Ascending aorta (tissue), 2 donors: ENCODE measurements at regions not wholly inside any gene's neighbourhood (a gene's known extent, or its start where the extent isn't known, plus 50 kb on each side); places are given as distances from the start of the nearest gene placed in this dataset.
"Not testable (repeated sequence)": the region's sequence is repeated elsewhere in the genome, so short reads cannot be mapped to it uniquely, and the experiment has no call there.

Experiments used
- DNase-seq, 2 donors: peaks; one replicate each; pipeline ENCODE4 v3.0.0-alpha.2; 2019; ENCODE audit warnings: low spot score in 2 of 2
- H3K27ac ChIP-seq, 2 donors: fragments of 200-600 bp; sonication (generic); one replicate each; pipeline ENCODE4 v1.5.1; 2016 to 2017; ENCODE audit warnings: mild to moderate bottlenecking in 1 of 2
- H3K27me3 ChIP-seq: fragments of 200-600 bp; sonication (generic); one replicate; pipeline ENCODE4 v1.5.1; 2017
- H3K36me3 ChIP-seq, 2 donors: fragments of 200-600 bp; sonication (generic); one replicate each; pipeline ENCODE4 v1.5.1; 2016
- H3K4me1 ChIP-seq, 2 donors: fragments of 200-600 bp; sonication (generic); one replicate each; pipeline ENCODE4 v1.5.1; 2016 to 2017; ENCODE audit warnings: mild to moderate bottlenecking in 1 of 2
- H3K4me3 ChIP-seq, 2 donors: fragments of 200-600 bp; sonication (generic); one replicate each; pipeline ENCODE4 v1.5.1; 2016 to 2017; ENCODE audit warnings: mild to moderate bottlenecking in 1 of 2
- H3K9me3 ChIP-seq, 2 donors: fragments of 200-600 bp; sonication (generic); one replicate each; pipeline ENCODE4 v1.5.1; 2016
- intact Hi-C: fragments of 100-400 bp; cut with DNase I; formaldehyde crosslinking; loops from one replicate; pipeline ENCODE4 v1.15.1; 2023
- TF ChIP-seq, protein P1 (sequence below), 3 experiments: fragments of 200-600 bp in 2 of 3; fragments of 450-650 bp in 1 of 3; sonication (generic) in 2 of 3; IDR thresholded peaks; one replicate each; pipeline ENCODE4 v1.5.1; 2016 to 2019; ENCODE audit warnings: antibody characterized with exemption in 3 of 3, mild to moderate bottlenecking in 1 of 3, moderate library complexity in 1 of 3

DNA sequence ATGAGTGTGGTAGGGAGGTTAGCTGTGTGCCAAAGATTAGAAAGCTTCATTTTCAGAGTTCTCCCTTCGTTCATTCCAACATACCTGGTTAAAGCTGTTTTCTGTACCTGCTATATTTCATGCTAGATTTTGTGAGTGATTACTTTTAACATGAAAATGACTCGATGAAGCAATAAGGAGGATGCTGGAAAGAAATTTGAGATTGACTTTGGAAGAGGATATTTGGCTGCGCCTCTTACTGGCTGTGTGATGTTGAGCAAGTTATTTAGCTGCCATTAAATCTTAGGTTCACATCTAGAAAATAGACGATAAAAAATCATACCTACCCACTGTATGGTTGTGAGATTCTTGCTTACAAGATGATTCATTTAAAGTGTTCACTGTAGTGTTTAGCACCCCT is 288.7 kb downstream of the ZIC4 start:
- H3K9me3 ChIP-seq = no peaks in the 10 kb centered on the region
- no peaks in the 10 kb centered on the region for H3K27me3 ChIP-seq
- TF ChIP-seq, protein P1, sequence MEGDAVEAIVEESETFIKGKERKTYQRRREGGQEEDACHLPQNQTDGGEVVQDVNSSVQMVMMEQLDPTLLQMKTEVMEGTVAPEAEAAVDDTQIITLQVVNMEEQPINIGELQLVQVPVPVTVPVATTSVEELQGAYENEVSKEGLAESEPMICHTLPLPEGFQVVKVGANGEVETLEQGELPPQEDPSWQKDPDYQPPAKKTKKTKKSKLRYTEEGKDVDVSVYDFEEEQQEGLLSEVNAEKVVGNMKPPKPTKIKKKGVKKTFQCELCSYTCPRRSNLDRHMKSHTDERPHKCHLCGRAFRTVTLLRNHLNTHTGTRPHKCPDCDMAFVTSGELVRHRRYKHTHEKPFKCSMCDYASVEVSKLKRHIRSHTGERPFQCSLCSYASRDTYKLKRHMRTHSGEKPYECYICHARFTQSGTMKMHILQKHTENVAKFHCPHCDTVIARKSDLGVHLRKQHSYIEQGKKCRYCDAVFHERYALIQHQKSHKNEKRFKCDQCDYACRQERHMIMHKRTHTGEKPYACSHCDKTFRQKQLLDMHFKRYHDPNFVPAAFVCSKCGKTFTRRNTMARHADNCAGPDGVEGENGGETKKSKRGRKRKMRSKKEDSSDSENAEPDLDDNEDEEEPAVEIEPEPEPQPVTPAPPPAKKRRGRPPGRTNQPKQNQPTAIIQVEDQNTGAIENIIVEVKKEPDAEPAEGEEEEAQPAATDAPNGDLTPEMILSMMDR (IDR thresholded peaks at IDR 0.05) = no peak
- intact Hi-C loops = no loop called here
- H3K4me1 ChIP-seq = no peaks in the 10 kb centered on the region
- H3K36me3 ChIP-seq = no peaks in the 10 kb centered on the region
- no peak overlapping the region for H3K4me3 ChIP-seq
- H3K27ac ChIP-seq = no peak overlapping the region
- DNase-seq = no peak

GRCh38 chr3:147113293-147114044 is 292.9 kb downstream of the ZIC4 start:
- H3K4me3 ChIP-seq = no peak overlapping the region
- intact Hi-C loops = no loop called here
- no peak for DNase-seq
- no peaks in the 10 kb centered on the region for H3K36me3 ChIP-seq
- TF ChIP-seq, protein P1 (IDR thresholded peaks at IDR 0.05) = no peak
- no peaks in the 10 kb centered on the region for H3K27me3 ChIP-seq
- H3K4me1 ChIP-seq = no peaks in the 10 kb centered on the region
- H3K27ac ChIP-seq = no peak overlapping the region
- H3K9me3 ChIP-seq = no peaks in the 10 kb centered on the region

DNA sequence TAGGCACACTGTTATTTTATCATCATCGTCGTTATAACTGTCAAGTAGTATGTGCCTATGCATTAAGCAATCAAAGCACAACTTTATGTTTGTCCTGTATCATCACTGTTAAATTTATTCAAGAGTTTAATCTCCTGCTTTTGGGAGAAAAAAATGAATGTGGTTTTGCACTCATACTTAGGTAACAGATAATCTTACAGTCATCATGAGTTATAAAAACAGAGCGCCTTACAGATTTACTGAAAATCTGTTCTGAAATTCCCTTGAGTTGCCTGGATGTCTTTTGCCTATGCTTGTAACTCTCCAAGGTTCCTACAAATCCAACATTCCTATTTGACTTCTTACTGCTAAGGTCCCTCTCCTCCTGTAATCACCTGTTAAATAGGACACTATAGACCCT is 307.3 kb downstream of the ZIC4 start:
- Histone ChIP-seq H3K27me3 (no peaks in the 10 kb centered on the region), H3K9me3 (no peaks in the 10 kb centered on the region), H3K4me3 (no peak overlapping the region), H3K4me1 (no peaks in the 10 kb centered on the region), H3K27ac (no peak overlapping the region), H3K36me3 (no peaks in the 10 kb centered on the region)
- TF ChIP-seq, protein P1 (IDR thresholded peaks at IDR 0.05) = no peak
- DNase-seq = no peak
- intact Hi-C loops = no loop called here

DNA sequence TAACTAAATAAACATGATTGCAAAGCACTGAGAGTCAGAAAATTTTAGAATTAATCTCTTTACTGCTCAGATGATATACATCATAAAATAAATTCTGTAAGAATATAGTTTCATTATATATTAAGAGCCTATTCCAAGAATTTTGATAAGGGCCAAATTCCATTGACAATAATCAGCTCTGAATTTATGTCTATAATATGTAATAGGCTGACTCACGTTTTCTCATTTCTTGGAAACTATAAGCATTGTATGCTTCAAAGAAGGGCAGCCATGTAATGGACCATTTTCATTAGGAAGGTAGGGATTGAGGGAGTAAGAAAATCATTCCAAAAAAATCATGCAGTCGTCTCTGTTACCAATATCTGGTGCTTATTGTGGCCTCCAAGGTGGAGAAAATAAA is 315.9 kb downstream of the ZIC4 start:
- no peaks in the 10 kb centered on the region for H3K36me3 ChIP-seq
- TF ChIP-seq, protein P1 (IDR thresholded peaks at IDR 0.05) = no peak
- H3K27ac ChIP-seq = no peak overlapping the region
- no peaks in the 10 kb centered on the region for H3K4me1 ChIP-seq
- no peaks in the 10 kb centered on the region for H3K9me3 ChIP-seq
- no peak for DNase-seq
- H3K27me3 ChIP-seq = no peaks in the 10 kb centered on the region
- intact Hi-C loops = no loop called here
- no peak overlapping the region for H3K4me3 ChIP-seq

DNA sequence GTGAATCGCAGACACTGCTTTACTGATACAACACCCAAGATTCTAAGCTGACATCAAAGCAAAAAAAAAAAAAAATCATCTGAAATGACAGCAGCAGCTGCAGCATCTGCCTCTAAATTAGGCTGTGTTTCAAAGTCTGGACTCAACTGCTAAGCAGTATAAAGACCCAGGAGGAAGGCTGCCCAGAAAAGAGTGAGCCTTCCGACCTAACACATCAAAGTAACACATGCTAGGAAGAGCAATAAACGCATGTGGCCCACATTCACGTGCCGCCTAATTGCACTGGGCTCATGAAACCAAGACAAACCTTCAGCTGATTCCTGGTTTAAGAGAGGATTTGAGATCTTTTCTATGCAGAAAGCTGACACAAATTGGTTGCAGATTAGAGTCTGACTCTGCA is 317.1 kb downstream of the ZIC4 start:
- no peak for DNase-seq
- Histone ChIP-seq H3K4me3 (no peak overlapping the region), H3K4me1 (no peaks in the 10 kb centered on the region), H3K27ac (no peak overlapping the region), H3K36me3 (no peaks in the 10 kb centered on the region), H3K9me3 (no peaks in the 10 kb centered on the region), H3K27me3 (no peaks in the 10 kb centered on the region)
- intact Hi-C loops = no loop called here
- TF ChIP-seq, protein P1 (IDR thresholded peaks at IDR 0.05) = no peak

DNA sequence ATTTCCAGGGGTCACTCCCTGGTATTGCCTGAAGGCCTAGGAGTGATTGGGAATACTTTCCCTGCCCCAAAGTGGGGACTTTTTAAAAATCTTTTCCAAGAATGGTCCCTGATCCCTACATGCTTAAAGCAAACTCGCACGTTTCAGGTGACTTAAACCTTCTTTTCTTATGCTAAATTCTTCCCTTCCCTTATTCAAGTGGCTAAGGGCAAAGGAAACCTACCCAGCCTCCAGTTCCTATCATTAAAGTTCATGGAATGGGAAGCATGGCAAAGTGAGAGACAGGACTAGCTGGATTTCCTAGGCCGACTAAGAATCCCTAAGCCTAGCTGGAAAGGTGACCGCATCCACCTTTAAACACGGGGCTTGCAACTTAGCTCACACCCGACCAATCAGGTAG is 346.8 kb downstream of the ZIC4 start:
- H3K36me3 ChIP-seq, H3K4me1 ChIP-seq, H3K9me3 ChIP-seq, H3K27ac ChIP-seq, intact Hi-C loops, H3K4me3 ChIP-seq, DNase-seq, H3K27me3 ChIP-seq: not testable (repeated sequence)
